K562 (cell line): ENCODE measurements at regions not wholly inside any gene's neighbourhood (a gene's known extent, or its start where the extent isn't known, plus 50 kb on each side); places are given as distances from the start of the nearest gene placed in this dataset.

Source experiments
- ATAC-seq: fragments of 200-7000 bp; cut with Tn5 transposase; 3 replicates; pipeline ENCODE4 v1.9.1; 2020; ENCODE audit warnings: moderate library complexity
- BruUV-seq: library from RNA; stranded (reverse); fragments of 400-500 nt; replicated peaks from 2 replicates; lab custom pipeline; 2021; lab: Mats Ljungman, UMichigan
- CTCF ChIA-PET: fragments of 300-600 bp; formaldehyde crosslinking; extraction: SDS; loops from one replicate; lab custom pipeline; 2021; ENCODE audit warnings: low intra/inter-chr PET ratio; lab: Yijun Ruan, JAX
- POLR2A ChIA-PET: fragments of 300-600, 350-650 bp; sonication (Branson Sonifier 250); formaldehyde crosslinking; extraction: SDS; loops from one replicate; lab custom pipeline; 2021; ENCODE audit warnings: antibody characterized with exemption, inconsistent platforms; lab: Yijun Ruan, JAX
- DNase-seq, 4 experiments: peaks; one replicate each; pipeline versions ENCODE4 v3.0.0 to v3.0.0-alpha.2; 2011 to 2018; ENCODE audit warnings: low spot score in 3 of 4, mixed read lengths in 3 of 4; ENCODE audit errors: extremely low read depth in 1 of 4
- FAIRE-seq: peaks from 2 replicates; lab custom pipeline; 2011; peaks lifted over from hg19 to GRCh38; lab: Jason Lieb, UNC
- H2AFZ ChIP-seq: 2 replicates; pipeline ENCODE4 v1.6.0; 2011; ENCODE audit warnings: low read depth, low read length, control low read depth, inconsistent platforms
- H3K27ac ChIP-seq: fragments of 200-600 bp; 3 replicates; pipeline ENCODE4 v1.8.0; 2011; ENCODE audit warnings: low read depth, mild to moderate bottlenecking, control low read depth, inconsistent platforms, low read length, moderate library complexity, mixed read lengths; ENCODE audit errors: extremely low read depth
- H3K27me3 ChIP-seq, 2 experiments: fragments of 300-600 bp in 1 of 2; 2 replicates in 1 of 2; 3 replicates in 1 of 2; pipeline versions ENCODE4 v1.6.0 to v1.8.0; 2011; ENCODE audit warnings: inconsistent platforms in 2 of 2, low read length in 2 of 2, mild to moderate bottlenecking in 1 of 2, mixed read lengths in 1 of 2, moderate library complexity in 1 of 2; ENCODE audit not compliant: control insufficient read depth in 2 of 2, insufficient read depth in 2 of 2
- H3K36me3 ChIP-seq: fragments of 300-600 bp; 3 replicates; pipeline ENCODE4 v1.8.0; 2011; ENCODE audit warnings: mild to moderate bottlenecking, low read length, inconsistent platforms; ENCODE audit not compliant: control insufficient read depth, insufficient read depth
- H3K4me1 ChIP-seq, 2 experiments: fragments of 200-600 bp in 1 of 2; replicated peaks in 1 of 2; 2 replicates in 1 of 2; 3 replicates in 1 of 2; pipeline versions ENCODE4 v1.5.1 to v1.8.0; 2011; ENCODE audit warnings: inconsistent platforms in 2 of 2, low read length in 2 of 2, mild to moderate bottlenecking in 1 of 2, mixed read lengths in 1 of 2, moderate library complexity in 1 of 2; ENCODE audit not compliant: control insufficient read depth in 2 of 2, insufficient read depth in 2 of 2
- H3K4me2 ChIP-seq: 2 replicates; pipeline ENCODE4 v1.6.1; 2011; ENCODE audit warnings: low read length, control low read depth, inconsistent platforms, mixed read lengths; ENCODE audit not compliant: insufficient read depth
- H3K4me3 ChIP-seq: fragments of 200-600 bp; sonication (generic), shearing (Covaris generic); 2 replicates; pipeline ENCODE4 v1.5.1; 2016; ENCODE audit warnings: control low read depth, inconsistent platforms
- H3K79me2 ChIP-seq: fragments of 200-600 bp; 3 replicates; pipeline ENCODE4 v1.8.0; 2011; ENCODE audit warnings: low read length, inconsistent platforms; ENCODE audit not compliant: control insufficient read depth, insufficient read depth
- H3K9ac ChIP-seq, 2 experiments: 2 replicates each; pipeline versions ENCODE4 v1.6.0 to v1.6.1; 2011; ENCODE audit warnings: low read depth in 2 of 2, low read length in 2 of 2, control low read depth in 1 of 2, inconsistent platforms in 1 of 2, mild to moderate bottlenecking in 1 of 2, mixed read lengths in 1 of 2; ENCODE audit not compliant: insufficient read depth in 1 of 2
- H3K9me1 ChIP-seq: one replicate; pipeline ENCODE4 v1.6.0; 2011; ENCODE audit warnings: inconsistent platforms, mild to moderate bottlenecking, low read length, moderate library complexity; ENCODE audit not compliant: control insufficient read depth, insufficient read depth
- H3K9me3 ChIP-seq: replicated peaks from 2 replicates; pipeline ENCODE4 v1.5.1; 2011; ENCODE audit warnings: low read depth, low read length, inconsistent platforms; ENCODE audit not compliant: control insufficient read depth, insufficient read depth
- H4K20me1 ChIP-seq: replicated peaks from 2 replicates; pipeline ENCODE4 v1.6.1; 2011; ENCODE audit warnings: low read length, inconsistent platforms, mixed read lengths; ENCODE audit not compliant: control insufficient read depth, insufficient read depth
- ILF3 ChIP-seq: fragments of 450-650 bp; IDR thresholded peaks from 2 replicates; pipeline ENCODE4 v1.6.1; 2018; ENCODE audit warnings: antibody characterized with exemption, mild to moderate bottlenecking, moderate library complexity, borderline replicate concordance
- ILK ChIP-seq: fragments of 450-650 bp; IDR thresholded peaks from 2 replicates; pipeline ENCODE4 v1.6.1; 2016; ENCODE audit warnings: missing genetic modification characterization, low read depth, mild to moderate bottlenecking, missing compliant biosample characterization, moderate library complexity, borderline replicate concordance
- PYGO2 ChIP-seq: fragments of 450-650 bp; IDR thresholded peaks from 2 replicates; pipeline ENCODE4 v1.6.1; 2016; ENCODE audit warnings: mild to moderate bottlenecking, missing genetic modification characterization, moderate library complexity, missing compliant biosample characterization
- RFX1 ChIP-seq: fragments of 450-650 bp; IDR thresholded peaks from 2 replicates; pipeline ENCODE4 v1.6.1; 2016; ENCODE audit warnings: mild to moderate bottlenecking, moderate library complexity
- SNIP1 ChIP-seq: fragments of 450-650 bp; IDR thresholded peaks from 2 replicates; pipeline ENCODE4 v1.7.1; 2017; ENCODE audit warnings: low read depth, mild to moderate bottlenecking
- STAT6 ChIP-seq: sonication (generic); formaldehyde crosslinking; IDR thresholded peaks from 2 replicates; pipeline ENCODE4 v1.8.1; 2023; ENCODE audit warnings: mild to moderate bottlenecking, missing genetic modification reagents
- TFE3 ChIP-seq: fragments of 450-650 bp; formaldehyde crosslinking; IDR thresholded peaks from 2 replicates; pipeline ENCODE4 v1.4.0; 2020; ENCODE audit warnings: mild to moderate bottlenecking, mixed read lengths
- ZBED1 ChIP-seq: IDR thresholded peaks from 2 replicates; pipeline ENCODE4 v1.6.1; 2014
- ZHX1 ChIP-seq: fragments of 150-350 bp; conservative IDR thresholded peaks from 2 replicates; pipeline ENCODE4 v1.6.1; 2014; ENCODE audit warnings: low read length
- ZNF165 ChIP-seq: fragments of 250-450 bp; sonication (Bioruptor Pico); IDR thresholded peaks from 2 replicates; pipeline ENCODE4 v1.4.0; 2020; ENCODE audit warnings: borderline replicate concordance
- ZNF277 ChIP-seq: fragments of 250-450 bp; sonication (Bioruptor Pico); IDR thresholded peaks from 2 replicates; pipeline ENCODE4 v1.8.0; 2022; ENCODE audit warnings: inconsistent platforms, mild to moderate bottlenecking, moderate library complexity, borderline replicate concordance
- ZNF507 ChIP-seq: conservative IDR thresholded peaks from 2 replicates; pipeline ENCODE4 v1.6.1; 2017; ENCODE audit warnings: missing genetic modification characterization, missing compliant biosample characterization
- ZNF766 ChIP-seq: fragments of 200-800 bp; sonication (Bioruptor generic); conservative IDR thresholded peaks from 2 replicates; pipeline ENCODE4 v1.6.1; 2016; ENCODE audit warnings: missing genetic modification characterization, missing compliant biosample characterization
- WGBS: fragments of 100-300 bp; shearing (Covaris generic); methylation state at CpG from one replicate; pipeline ENCODE4 v1.1.6; 2016; ENCODE audit warnings: low coverage, mixed read lengths; ENCODE audit not compliant: insufficient coverage; ENCODE audit errors: missing lambda C conversion rate; 5-methylcytosine and 5-hydroxymethylcytosine counted together
- in situ Hi-C: fragments of 300-500 bp; cut with MboI; formaldehyde crosslinking; loops from 4 replicates; pipeline ENCODE4 v1.15.0; 2018; ENCODE audit warnings: inconsistent platforms, mixed read lengths
- intact Hi-C: fragments of 100-400 bp; cut with micrococcal nuclease; formaldehyde crosslinking; loops from 2 replicates; pipeline ENCODE4 v1.14.2; 2022

GRCh38 chr2:138447889-138448570 is 53.5 kb upstream of the SPOPL start:
- Histone ChIP-seq H4K20me1 (no peaks in the 10 kb centered on the region), H3K27me3 (no peaks in the 10 kb centered on the region), H3K9ac (no peak overlapping the region), H3K36me3 (no peaks in the 10 kb centered on the region), H3K9me1 (no peaks in the 10 kb centered on the region), H3K4me1 (peaks cover 0 to 3% of the 10 kb centered on the region in 2 experiments; a peak in 1 of 5 replicates), H3K9me3 (no peaks in the 10 kb centered on the region), H3K79me2 (no peaks in the 10 kb centered on the region), H3K27ac (no peak overlapping the region), H2AFZ (0 out of 2 replicates have a peak overlapping the region, but pooled peaks have one; percentile 1), H3K4me3 (no peak overlapping the region), H3K4me2 (no peak overlapping the region; the same call in 1 of the 2 replicates)
- CTCF ChIA-PET = no interaction called here
- POLR2A ChIA-PET = no interaction called here
- ATAC-seq (peak; percentile 33; the same call in 2 of the 3 replicates), DNase-seq (no peak), FAIRE-seq (no peak)
- intact Hi-C loops = no loop called here
- in situ Hi-C loops = no loop called here
- 25% methylated on average over 2 of the region's 2 CpGs for WGBS
- BruUV-seq = no TSS peak
- TF ChIP-seq STAT6 (CRISPR knock-in tag) (no peak), ZNF165 (CRISPR knock-in tag) (no peak), ILK (tag) (no peak), RFX1 (no peak), ILF3 (no peak), ZNF766 (no peak), ZNF277 (CRISPR knock-in tag) (no peak), ZHX1 (no peak), PYGO2 (tag) (no peak), ZNF507 (no peak), TFE3 (CRISPR knock-in tag) (no peak), SNIP1 (no peak), ZBED1 (no peak)
